HG03025 (cell line): ENCODE measurements at regions not wholly inside any gene's neighbourhood (a gene's known extent, or its start where the extent isn't known, plus 50 kb on each side); places are given as distances from the start of the nearest gene placed in this dataset.
"Not testable (repeated sequence)": the region's sequence is repeated elsewhere in the genome, so short reads cannot be mapped to it uniquely, and the experiment has no call there.

Experiments
- ATAC-seq: cut with Tn5 transposase; IDR thresholded peaks from one replicate; pipeline ENCODE4 v1.9.1; 2021; ENCODE audit warnings: mild to moderate bottlenecking, moderate library complexity; ENCODE audit not compliant: unreplicated experiment, low FRiP score

GRCh38 chr1:182331387-182331786, 60.2 kb downstream of the GLUL start:
- no peak for ATAC-seq

DNA sequence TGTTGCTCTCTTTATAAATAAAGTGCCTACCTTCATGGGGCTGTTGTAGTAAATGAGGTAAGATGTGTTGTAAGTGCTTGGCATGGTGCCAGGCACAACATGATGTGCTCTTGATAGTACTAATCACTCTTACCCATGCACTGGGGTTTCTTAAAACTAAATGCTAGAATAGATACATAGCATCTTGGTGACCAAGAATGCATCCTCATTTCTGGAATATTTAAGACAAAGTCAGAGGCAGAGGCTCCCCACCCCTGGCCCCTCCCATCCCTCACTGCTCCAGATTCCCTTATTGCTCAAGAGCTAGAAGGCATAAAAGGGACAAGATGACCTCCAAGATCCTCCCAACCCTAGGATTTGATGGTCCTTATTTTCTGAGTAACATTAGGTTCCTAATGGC, 61.3 kb downstream of the GLUL start:
- no peak for ATAC-seq

- ATAC-seq = no peak
These were observed 62.1 kb downstream of the GLUL start for GRCh38 chr1:182329471-182329870.

DNA sequence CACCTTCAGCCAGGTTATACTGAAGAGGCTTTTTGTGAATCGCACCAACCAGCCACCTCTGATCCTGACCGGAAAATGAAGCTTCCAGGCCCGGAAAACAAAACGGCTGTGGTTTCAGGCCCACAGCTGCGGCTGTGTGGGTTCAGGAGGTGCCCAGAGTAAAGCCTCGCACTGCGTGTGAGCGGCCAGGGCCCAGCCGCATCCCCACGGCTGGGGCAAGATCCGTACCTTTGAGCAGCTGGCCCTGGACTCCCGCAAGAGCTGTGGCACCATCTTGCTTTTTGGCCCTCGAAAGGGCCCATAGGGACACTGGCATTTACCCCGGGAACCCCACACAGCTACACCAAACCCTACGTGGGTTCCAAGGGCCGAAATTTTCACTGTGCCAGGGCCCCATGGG, 63.0 kb downstream of the GLUL start:
- ATAC-seq = no peak

DNA sequence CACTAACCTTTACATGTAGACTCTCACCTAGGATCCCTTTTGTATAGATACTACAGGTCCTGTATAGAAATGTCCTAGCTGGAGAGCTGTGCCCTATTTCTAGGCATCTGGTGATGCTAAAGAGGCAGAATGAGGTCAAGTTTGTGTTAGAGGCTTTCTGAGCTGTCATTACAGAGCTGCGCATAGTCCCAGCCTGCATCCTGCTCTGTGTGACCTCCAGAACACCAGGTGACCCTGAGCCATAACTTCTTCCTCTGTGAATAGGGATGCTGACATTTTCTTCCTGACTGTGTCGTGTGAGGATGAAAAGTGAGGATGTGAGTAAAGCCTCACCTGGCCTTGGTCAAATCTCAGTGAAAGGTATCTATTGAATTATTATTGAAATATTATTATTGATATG, 66.3 kb downstream of the GLUL start:
- no peak for ATAC-seq

GRCh38 chr1:182321532-182321931, 70.1 kb downstream of the GLUL start:
- not testable (repeated sequence) for ATAC-seq

GRCh38 chr1:182317611-182318161, 73.9 kb downstream of the GLUL start:
- ATAC-seq = no peak

GRCh38 chr1:182316454-182316853, 75.1 kb downstream of the GLUL start:
- ATAC-seq = not testable (repeated sequence)

GRCh38 chr1:182315167-182315556, 76.4 kb downstream of the GLUL start:
- ATAC-seq = no peak

- no peak for ATAC-seq
These were observed 81.8 kb downstream of the GLUL start for GRCh38 chr1:182309631-182310351.

GRCh38 chr1:182308826-182309225, 82.8 kb downstream of the GLUL start:
- ATAC-seq = no peak

DNA sequence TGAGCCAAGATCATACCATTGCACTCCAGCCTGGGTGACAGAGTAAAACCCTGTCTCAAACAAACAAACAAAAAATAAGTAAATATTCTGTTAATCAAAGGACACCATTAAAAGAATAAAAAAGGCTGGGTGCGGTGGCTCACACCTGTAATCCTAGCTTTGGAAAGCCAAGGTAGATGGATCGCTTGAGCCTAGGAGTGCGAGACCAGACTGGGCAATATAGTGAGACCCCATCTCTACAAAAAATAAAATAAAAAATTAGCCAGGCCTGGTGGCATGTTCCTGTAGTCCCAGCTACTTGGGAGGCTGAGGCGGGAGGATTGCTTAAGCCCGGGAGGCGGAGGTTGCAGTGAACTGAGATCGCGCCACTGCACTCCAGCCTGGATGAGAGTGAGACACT, 84.1 kb downstream of the GLUL start:
- not testable (repeated sequence) for ATAC-seq

GRCh38 chr1:182305861-182306260, 85.7 kb downstream of the GLUL start:
- ATAC-seq = no peak

DNA sequence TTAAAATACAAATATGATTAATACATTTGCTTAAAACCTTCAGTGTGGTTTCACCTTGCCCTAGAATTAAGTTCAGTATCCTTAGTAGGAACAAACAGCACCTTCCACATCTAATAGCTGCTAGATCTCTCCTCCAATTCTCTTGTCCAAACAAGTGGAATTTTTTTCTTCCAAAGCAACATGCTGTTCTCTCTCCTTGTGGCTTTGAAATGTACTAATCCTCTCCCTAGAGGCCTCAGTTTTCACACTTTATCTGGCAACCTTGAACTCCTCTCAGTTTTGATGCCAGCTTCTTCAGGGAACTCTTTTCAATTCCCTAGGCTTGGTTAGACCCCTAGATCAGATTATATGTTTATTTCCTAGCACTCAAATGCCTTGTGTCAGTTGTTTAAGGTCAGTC, 87.0 kb downstream of the GLUL start:
- no peak for ATAC-seq

GRCh38 chr1:182304218-182304617, 87.4 kb downstream of the GLUL start:
- ATAC-seq = no peak

GRCh38 chr1:182303778-182304177, 87.8 kb downstream of the GLUL start:
- ATAC-seq = peak; percentile 62

- ATAC-seq = no peak
These were observed 90.0 kb downstream of the GLUL start for GRCh38 chr1:182301467-182302198.

- no peak for ATAC-seq
These were observed 90.6 kb downstream of the GLUL start for GRCh38 chr1:182301026-182301436.

DNA sequence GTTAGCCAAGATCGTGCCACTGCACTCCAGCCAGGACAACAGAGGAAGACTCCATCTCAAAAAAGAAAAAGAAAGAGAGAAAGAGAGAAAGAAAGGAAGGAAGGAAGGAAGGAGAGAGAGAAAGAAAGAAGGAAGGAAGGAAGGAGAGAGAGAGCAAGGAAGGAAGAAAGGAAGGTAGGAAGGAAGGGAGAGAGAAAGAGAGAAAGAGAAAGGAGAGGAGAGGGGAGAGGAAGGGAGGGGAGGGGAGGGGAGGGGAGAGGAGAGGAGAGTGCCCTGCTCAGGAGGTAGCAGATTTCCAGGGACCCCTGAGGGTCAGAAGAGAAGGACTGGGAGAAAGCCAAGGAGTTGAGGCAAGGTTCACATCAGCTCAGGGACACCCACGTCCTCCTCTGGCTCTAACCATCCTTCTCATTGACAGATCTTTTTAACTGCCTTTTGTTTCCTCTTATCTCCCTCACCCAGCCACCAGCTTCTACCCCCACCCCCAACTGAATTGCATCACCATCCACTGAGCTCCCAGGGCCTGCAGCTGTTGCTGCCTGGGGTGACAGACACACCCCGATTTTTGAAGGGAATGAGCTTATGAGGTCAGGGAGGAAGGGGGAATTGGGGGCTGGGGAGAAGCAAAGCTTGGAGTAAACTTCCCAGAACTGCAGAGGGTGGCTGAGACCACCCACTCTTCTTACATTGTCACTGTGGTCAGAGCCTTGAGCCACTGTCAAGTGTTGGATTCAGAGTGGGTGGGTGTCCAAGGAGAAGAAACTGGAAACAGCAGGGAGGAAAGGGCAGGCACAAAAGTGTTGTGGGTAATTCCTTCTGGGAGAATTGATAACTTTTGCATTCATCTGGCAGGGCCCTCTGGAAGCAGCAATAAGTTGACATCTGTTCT, 91.6 kb downstream of the GLUL start:
- ATAC-seq = no peak

GRCh38 chr1:182299054-182299727, 92.4 kb downstream of the GLUL start:
- ATAC-seq = not testable (repeated sequence)
